OCI-LY1 (cell line): ENCODE measurements at regions not wholly inside any gene's neighbourhood (a gene's known extent, or its start where the extent isn't known, plus 50 kb on each side); places are given as distances from the start of the nearest gene placed in this dataset.

Experiments
- EZH2 ChIP-seq: fragments of 200-600 bp; sonication (generic), shearing (Covaris generic); IDR thresholded peaks from 2 replicates; pipeline ENCODE4 v1.8.0; 2017; ENCODE audit warnings: borderline replicate concordance, mixed run types, mild to moderate bottlenecking, antibody characterized with exemption, low read length, moderate library complexity, mixed read lengths
- TF ChIP-seq, protein P1 (sequence below): fragments of 200-600 bp; sonication (generic), shearing (Covaris generic); IDR thresholded peaks from 2 replicates; pipeline ENCODE4 v1.5.1; 2017; ENCODE audit warnings: mild to moderate bottlenecking, antibody characterized with exemption, low read length, moderate library complexity, mixed read lengths

DNA sequence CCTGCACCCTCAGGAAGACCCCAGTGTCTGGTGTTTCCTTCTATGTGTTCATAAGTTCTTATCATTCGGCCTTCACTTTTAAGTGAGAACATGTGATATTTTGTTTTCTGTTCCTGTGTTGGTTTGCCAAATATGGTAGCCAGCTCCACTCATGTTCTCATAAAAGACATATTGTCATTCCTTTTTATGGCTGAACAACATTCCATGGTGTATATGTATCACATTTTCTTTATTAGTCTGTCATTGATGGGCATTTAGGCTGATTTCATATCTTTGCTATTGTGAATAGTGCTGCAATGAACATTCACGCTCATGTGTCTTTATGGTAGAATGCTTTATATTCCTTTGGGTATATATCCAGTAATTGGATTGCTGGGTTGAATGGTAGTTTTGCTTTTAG is 645.1 kb downstream of the SLC16A7 start:
- TF ChIP-seq, protein P1, sequence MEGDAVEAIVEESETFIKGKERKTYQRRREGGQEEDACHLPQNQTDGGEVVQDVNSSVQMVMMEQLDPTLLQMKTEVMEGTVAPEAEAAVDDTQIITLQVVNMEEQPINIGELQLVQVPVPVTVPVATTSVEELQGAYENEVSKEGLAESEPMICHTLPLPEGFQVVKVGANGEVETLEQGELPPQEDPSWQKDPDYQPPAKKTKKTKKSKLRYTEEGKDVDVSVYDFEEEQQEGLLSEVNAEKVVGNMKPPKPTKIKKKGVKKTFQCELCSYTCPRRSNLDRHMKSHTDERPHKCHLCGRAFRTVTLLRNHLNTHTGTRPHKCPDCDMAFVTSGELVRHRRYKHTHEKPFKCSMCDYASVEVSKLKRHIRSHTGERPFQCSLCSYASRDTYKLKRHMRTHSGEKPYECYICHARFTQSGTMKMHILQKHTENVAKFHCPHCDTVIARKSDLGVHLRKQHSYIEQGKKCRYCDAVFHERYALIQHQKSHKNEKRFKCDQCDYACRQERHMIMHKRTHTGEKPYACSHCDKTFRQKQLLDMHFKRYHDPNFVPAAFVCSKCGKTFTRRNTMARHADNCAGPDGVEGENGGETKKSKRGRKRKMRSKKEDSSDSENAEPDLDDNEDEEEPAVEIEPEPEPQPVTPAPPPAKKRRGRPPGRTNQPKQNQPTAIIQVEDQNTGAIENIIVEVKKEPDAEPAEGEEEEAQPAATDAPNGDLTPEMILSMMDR: no peak
- no peak for TF ChIP-seq EZH2
